HG03460 (cell line): ENCODE measurements at regions not wholly inside any gene's neighbourhood (a gene's known extent, or its start where the extent isn't known, plus 50 kb on each side); places are given as distances from the start of the nearest gene placed in this dataset.

Source experiments
- ATAC-seq: cut with Tn5 transposase; IDR thresholded peaks from one replicate; pipeline ENCODE4 v1.9.1; 2021; ENCODE audit not compliant: unreplicated experiment

GRCh38 chr21:14734833-14735232 is 188.7 kb upstream of the SAMSN1 start:
- no peak for ATAC-seq

- no peak for ATAC-seq
Observed at GRCh38 chr21:14734191-14734590, 188.1 kb upstream of the SAMSN1 start.

- ATAC-seq = no peak
Observed at GRCh38 chr21:14725219-14725618, 179.1 kb upstream of the SAMSN1 start.

- ATAC-seq = no peak
Observed at GRCh38 chr21:14722841-14723483, 176.8 kb upstream of the SAMSN1 start.

GRCh38 chr21:14720237-14720636 is 174.1 kb upstream of the SAMSN1 start:
- ATAC-seq = no peak

- no peak for ATAC-seq
Observed at GRCh38 chr21:14718951-14719350, 172.8 kb upstream of the SAMSN1 start.

- ATAC-seq = no peak
Observed at GRCh38 chr21:14716761-14717396, 170.8 kb upstream of the SAMSN1 start.

- no peak for ATAC-seq
Observed at GRCh38 chr21:14713109-14713508, 167.0 kb upstream of the SAMSN1 start.

GRCh38 chr21:14712121-14712715 is 166.1 kb upstream of the SAMSN1 start:
- no peak for ATAC-seq

GRCh38 chr21:14711287-14711686 is 165.2 kb upstream of the SAMSN1 start:
- no peak for ATAC-seq

GRCh38 chr21:14707511-14708020 is 161.5 kb upstream of the SAMSN1 start:
- ATAC-seq = no peak

GRCh38 chr21:14706712-14707510 is 160.8 kb upstream of the SAMSN1 start:
- ATAC-seq = no peak

- ATAC-seq = no peak
Observed at GRCh38 chr21:14699433-14700407, 153.6 kb upstream of the SAMSN1 start.

GRCh38 chr21:14697769-14698168 is 151.7 kb upstream of the SAMSN1 start:
- no peak for ATAC-seq

- ATAC-seq = no peak
Observed at GRCh38 chr21:14694817-14695216, 148.7 kb upstream of the SAMSN1 start.

- no peak for ATAC-seq
Observed at GRCh38 chr21:14693997-14694396, 147.9 kb upstream of the SAMSN1 start.

- ATAC-seq = no peak
Observed at GRCh38 chr21:14691914-14692313, 145.8 kb upstream of the SAMSN1 start.

GRCh38 chr21:14690886-14691285 is 144.8 kb upstream of the SAMSN1 start:
- no peak for ATAC-seq

- ATAC-seq = no peak
Observed at GRCh38 chr21:14688936-14689335, 142.8 kb upstream of the SAMSN1 start.

GRCh38 chr21:14688412-14688811 is 142.3 kb upstream of the SAMSN1 start:
- no peak for ATAC-seq
